PC-3 (cell line): ENCODE measurements at regions not wholly inside any gene's neighbourhood (a gene's known extent, or its start where the extent isn't known, plus 50 kb on each side); places are given as distances from the start of the nearest gene placed in this dataset.
A peak's percentile ranks its signal among the peaks of the same experiment; 100 is the strongest.

Source experiments
- ATAC-seq: fragments of 200-7000 bp; cut with Tn5 transposase; 2 replicates; pipeline ENCODE4 v1.9.1; 2020; ENCODE audit warnings: mild to moderate bottlenecking, moderate library complexity
- BruUV-seq: library from RNA; stranded (reverse); fragments of 400-500 nt; replicated peaks from 2 replicates; lab custom pipeline; 2021; lab: Mats Ljungman, UMichigan
- CTCF ChIA-PET: fragments of 300-600 bp; sonication (Branson Sonifier 250); formaldehyde crosslinking; loops from one replicate; lab custom pipeline; 2022; ENCODE audit warnings: antibody characterized with exemption; lab: Charles Lee
- POLR2A ChIA-PET: fragments of 300-600 bp; sonication (Branson Sonifier 250); formaldehyde crosslinking; loops from one replicate; lab custom pipeline; 2022; ENCODE audit warnings: antibody characterized with exemption; ENCODE audit not compliant: unreplicated experiment; lab: Charles Lee
- DNase-seq: peaks from one replicate; pipeline ENCODE4 v3.0.0-alpha.2; 2015
- H2AFZ ChIP-seq: fragments of 300-600 bp; sonication (generic); 2 replicates; pipeline ENCODE4 v1.6.0; 2016; ENCODE audit warnings: antibody characterized with exemption, low read length
- H3F3A ChIP-seq: fragments of 300-600 bp; sonication (generic); one replicate; pipeline ENCODE4 v1.6.0; 2017; ENCODE audit warnings: antibody characterized with exemption, low read length, control low read depth, mild to moderate bottlenecking; ENCODE audit not compliant: unreplicated experiment
- H3K27ac ChIP-seq: fragments of 300-600 bp; sonication (generic); 2 replicates; pipeline ENCODE4 v1.5.1; 2016; ENCODE audit warnings: mild to moderate bottlenecking, low read length
- H3K27me3 ChIP-seq: fragments of 300-600 bp; sonication (generic); 2 replicates; pipeline ENCODE4 v1.6.1; 2016; ENCODE audit warnings: low read length, mixed read lengths
- H3K36me3 ChIP-seq: fragments of 300-600 bp; sonication (generic); 2 replicates; pipeline ENCODE4 v1.6.1; 2016; ENCODE audit warnings: low read depth, mixed run types, low read length, mixed read lengths
- H3K4me1 ChIP-seq: fragments of 300-600 bp; sonication (generic); 2 replicates; pipeline ENCODE4 v1.5.1; 2016; ENCODE audit warnings: low read length; ENCODE audit not compliant: insufficient read depth
- H3K4me2 ChIP-seq: fragments of 300-600 bp; sonication (generic); 2 replicates; pipeline ENCODE4 v1.6.0; 2016; ENCODE audit warnings: low read length
- H3K4me3 ChIP-seq: fragments of 300-600 bp; sonication (generic); 2 replicates; pipeline ENCODE4 v1.5.1; 2016; ENCODE audit warnings: mild to moderate bottlenecking, low read length, mixed read lengths
- H3K79me2 ChIP-seq: fragments of 300-600 bp; sonication (generic); 2 replicates; pipeline ENCODE4 v1.6.1; 2017; ENCODE audit warnings: low read length, mixed read lengths
- H3K9ac ChIP-seq: fragments of 300-600 bp; sonication (generic); 2 replicates; pipeline ENCODE4 v1.6.0; 2016; ENCODE audit warnings: mild to moderate bottlenecking, low read length
- H3K9me2 ChIP-seq: fragments of 300-600 bp; sonication (generic); replicated peaks from 2 replicates; pipeline ENCODE4 v1.6.1; 2016; ENCODE audit warnings: mixed run types, low read length, mixed read lengths
- H3K9me3 ChIP-seq: fragments of 300-600 bp; sonication (generic); 2 replicates; pipeline ENCODE4 v1.6.1; 2016; ENCODE audit warnings: low read length, mixed read lengths
- H4K20me1 ChIP-seq: fragments of 300-600 bp; sonication (generic); 2 replicates; pipeline ENCODE4 v1.6.1; 2016; ENCODE audit warnings: low read length, mixed read lengths
- EZH2 ChIP-seq: fragments of 300-600 bp; sonication (generic); IDR thresholded peaks from one replicate; pipeline ENCODE4 v1.6.1; 2017; ENCODE audit warnings: antibody characterized with exemption, mild to moderate bottlenecking, low read length; ENCODE audit not compliant: unreplicated experiment
- EZH2phosphoT487 ChIP-seq: fragments of 300-600 bp; sonication (generic); IDR thresholded peaks from 2 replicates; pipeline ENCODE4 v1.6.1; 2018; ENCODE audit warnings: mild to moderate bottlenecking, antibody characterized with exemption, low read length, borderline replicate concordance
- intact Hi-C: fragments of 100-400 bp; cut with micrococcal nuclease; formaldehyde crosslinking; loops from 2 replicates; pipeline ENCODE4 v1.9.0; 2023
- TF ChIP-seq, protein P1 (sequence below): fragments of 300-600 bp; sonication (generic); conservative IDR thresholded peaks from 2 replicates; pipeline ENCODE4 v1.5.1; 2017; ENCODE audit warnings: antibody characterized with exemption, low read depth, mild to moderate bottlenecking, low read length

DNA sequence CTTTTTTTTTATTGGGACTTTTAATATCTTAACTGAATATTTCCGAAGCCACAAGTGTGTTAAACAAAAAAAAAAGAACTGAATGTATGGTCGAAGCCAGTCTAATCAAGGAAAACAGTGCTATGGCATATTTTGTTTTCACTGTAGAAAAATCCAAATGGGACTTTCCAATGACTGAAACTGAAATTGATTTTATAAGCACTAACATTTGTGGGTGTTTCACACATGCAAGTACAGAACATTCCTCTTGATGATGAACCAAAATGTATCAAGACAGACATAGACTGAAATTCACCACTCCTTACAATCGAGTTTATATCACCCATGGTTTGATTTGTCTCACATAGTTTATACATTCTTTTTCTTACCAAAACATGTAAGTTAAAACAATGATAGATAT is 1026.8 kb downstream of the CDH18 start:
- ATAC-seq, result no peak
- intact Hi-C loops, result no loop called here

DNA sequence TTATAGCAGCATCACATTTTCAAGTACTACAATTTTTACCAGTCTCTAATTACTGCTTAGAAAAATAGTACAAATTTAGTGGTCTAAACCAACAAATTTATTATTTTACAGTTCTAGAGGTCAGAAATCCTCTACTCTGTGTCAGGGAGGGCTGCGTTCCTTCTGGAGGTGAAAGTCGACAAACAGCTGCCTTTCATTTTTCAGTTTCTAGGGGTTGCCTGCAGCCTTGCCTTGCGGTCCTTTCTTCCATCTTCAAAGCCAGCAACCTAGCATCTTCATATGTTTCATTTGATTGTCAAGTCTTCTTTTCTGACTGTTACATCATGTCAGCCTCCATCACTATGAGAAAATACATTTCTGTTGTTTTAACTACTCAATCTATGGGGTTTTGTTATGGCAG is 1022.1 kb downstream of the CDH18 start:
- H3K79me2 ChIP-seq, result no peaks in the 10 kb centered on the region
- H3K27me3 ChIP-seq, result no peaks in the 10 kb centered on the region
- H3K4me3 ChIP-seq, result no peak overlapping the region
- ATAC-seq, result no peak
- H3K4me2 ChIP-seq, result no peak overlapping the region
- H3K9me3 ChIP-seq, result no peaks in the 10 kb centered on the region
- H2AFZ ChIP-seq, result no peak overlapping the region
- H3K9ac ChIP-seq, result no peak overlapping the region
- no peaks in the 10 kb centered on the region for H3K36me3 ChIP-seq
- no TSS peak for BruUV-seq
- H3K9me2 ChIP-seq, result no peaks in the 10 kb centered on the region
- H4K20me1 ChIP-seq, result no peaks in the 10 kb centered on the region
- intact Hi-C loops, result no loop called here
- H3K27ac ChIP-seq, result no peak overlapping the region
- H3K4me1 ChIP-seq, result peaks cover 15% of the 10 kb centered on the region
- no peaks in the 10 kb centered on the region for H3F3A ChIP-seq
- no peak for DNase-seq
- CTCF ChIA-PET, result no interaction called here
- POLR2A ChIA-PET, result no interaction called here
- TF ChIP-seq EZH2phosphoT487, result no peak
- no peak for TF ChIP-seq EZH2
- TF ChIP-seq, protein P1, sequence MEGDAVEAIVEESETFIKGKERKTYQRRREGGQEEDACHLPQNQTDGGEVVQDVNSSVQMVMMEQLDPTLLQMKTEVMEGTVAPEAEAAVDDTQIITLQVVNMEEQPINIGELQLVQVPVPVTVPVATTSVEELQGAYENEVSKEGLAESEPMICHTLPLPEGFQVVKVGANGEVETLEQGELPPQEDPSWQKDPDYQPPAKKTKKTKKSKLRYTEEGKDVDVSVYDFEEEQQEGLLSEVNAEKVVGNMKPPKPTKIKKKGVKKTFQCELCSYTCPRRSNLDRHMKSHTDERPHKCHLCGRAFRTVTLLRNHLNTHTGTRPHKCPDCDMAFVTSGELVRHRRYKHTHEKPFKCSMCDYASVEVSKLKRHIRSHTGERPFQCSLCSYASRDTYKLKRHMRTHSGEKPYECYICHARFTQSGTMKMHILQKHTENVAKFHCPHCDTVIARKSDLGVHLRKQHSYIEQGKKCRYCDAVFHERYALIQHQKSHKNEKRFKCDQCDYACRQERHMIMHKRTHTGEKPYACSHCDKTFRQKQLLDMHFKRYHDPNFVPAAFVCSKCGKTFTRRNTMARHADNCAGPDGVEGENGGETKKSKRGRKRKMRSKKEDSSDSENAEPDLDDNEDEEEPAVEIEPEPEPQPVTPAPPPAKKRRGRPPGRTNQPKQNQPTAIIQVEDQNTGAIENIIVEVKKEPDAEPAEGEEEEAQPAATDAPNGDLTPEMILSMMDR, result no peak

More for the DNA sequence above, 1026.8 kb downstream of the CDH18 start:
- no TSS peak for BruUV-seq
- no peak overlapping the region for H3K27ac ChIP-seq
- TF ChIP-seq EZH2phosphoT487 (no peak), EZH2 (no peak)
- TF ChIP-seq, protein P1, result no peak
- H3K4me2 ChIP-seq, result no peak overlapping the region
- no peaks in the 10 kb centered on the region for H3K4me1 ChIP-seq
- no peaks in the 10 kb centered on the region for H4K20me1 ChIP-seq
- H3K27me3 ChIP-seq, result no peaks in the 10 kb centered on the region
- H3K9me3 ChIP-seq, result no peaks in the 10 kb centered on the region
- H3K79me2 ChIP-seq, result no peaks in the 10 kb centered on the region
- H3K9me2 ChIP-seq, result no peaks in the 10 kb centered on the region
- H3K9ac ChIP-seq, result no peak overlapping the region
- CTCF ChIA-PET, result no interaction called here
- no peak overlapping the region for H3K4me3 ChIP-seq
- POLR2A ChIA-PET, result no interaction called here
- no peak overlapping the region for H2AFZ ChIP-seq
- H3K36me3 ChIP-seq, result no peaks in the 10 kb centered on the region
- no peaks in the 10 kb centered on the region for H3F3A ChIP-seq
- no peak for DNase-seq

DNA sequence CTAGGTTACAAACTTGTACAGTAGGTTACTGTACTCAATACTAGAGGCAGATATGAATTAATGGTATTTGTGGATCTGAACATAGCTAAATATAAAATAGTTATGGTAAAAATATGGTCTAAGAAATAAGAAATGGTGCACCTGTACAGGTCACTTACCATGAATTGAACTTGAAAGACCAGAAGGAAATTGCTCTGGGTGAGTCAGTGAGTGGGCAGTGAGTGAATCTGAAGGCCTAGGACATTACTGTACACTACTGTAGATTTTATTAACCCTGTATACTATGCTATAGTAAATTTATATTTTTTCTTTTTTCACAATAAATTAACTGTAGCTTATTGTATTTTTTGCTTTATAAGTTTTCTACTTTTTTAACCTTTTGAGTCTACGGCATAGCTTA is 1020.4 kb downstream of the CDH18 start:
- intact Hi-C loops, result no loop called here
- DNase-seq (peak; percentile 56), ATAC-seq (peak; percentile 35; the same call in 1 of the 2 replicates)
- Histone ChIP-seq H3K4me1 (peaks cover 15% of the 10 kb centered on the region), H3K27ac (no peak overlapping the region), H3K36me3 (no peaks in the 10 kb centered on the region), H3K9ac (no peak overlapping the region), H3F3A (no peaks in the 10 kb centered on the region), H3K9me2 (no peaks in the 10 kb centered on the region), H3K9me3 (no peaks in the 10 kb centered on the region), H2AFZ (no peak overlapping the region), H4K20me1 (no peaks in the 10 kb centered on the region), H3K4me2 (no peak overlapping the region), H3K4me3 (no peak overlapping the region), H3K27me3 (no peaks in the 10 kb centered on the region), H3K79me2 (no peaks in the 10 kb centered on the region)
- BruUV-seq, result no TSS peak
- ChIA-PET POLR2A (interaction anchor here (0.6 kb wide), 1 partner anchor 213 kb away, joined by 6 read pairs; no protein-coding TSS in a partner anchor), CTCF (no interaction called here)
- TF ChIP-seq EZH2 (no peak), EZH2phosphoT487 (no peak)
- TF ChIP-seq, protein P1, result no peak
